GM21786 (cell line): ENCODE measurements at regions not wholly inside any gene's neighbourhood (a gene's known extent, or its start where the extent isn't known, plus 50 kb on each side); places are given as distances from the start of the nearest gene placed in this dataset.
"Not testable (repeated sequence)": the region's sequence is repeated elsewhere in the genome, so short reads cannot be mapped to it uniquely, and the experiment has no call there.

Experiments
- ATAC-seq: cut with Tn5 transposase; IDR thresholded peaks from one replicate; pipeline ENCODE4 v1.9.1; 2021; ENCODE audit not compliant: unreplicated experiment

GRCh38 chr2:76697439-76697838, 824.7 kb downstream of the LRRTM4 start:
- ATAC-seq: not testable (repeated sequence)

DNA sequence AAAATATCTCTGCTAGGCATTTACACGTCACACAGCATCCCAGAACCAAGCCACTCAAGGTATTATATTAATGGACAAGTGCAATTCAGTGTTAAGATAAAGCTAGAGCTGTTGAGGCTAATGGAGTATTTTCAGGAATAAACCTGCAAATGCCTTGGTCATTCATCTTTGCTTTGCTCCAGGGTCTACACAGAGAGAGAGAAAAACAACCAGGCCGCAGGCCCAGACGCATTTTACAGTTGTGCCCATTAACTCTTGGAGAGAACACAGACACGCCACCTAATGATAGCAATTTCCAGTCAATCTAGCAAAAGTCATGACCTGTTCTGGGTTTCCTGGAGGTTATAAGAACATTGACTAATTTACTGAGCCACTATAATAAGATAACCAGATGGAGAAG, 829.3 kb downstream of the LRRTM4 start:
- ATAC-seq: no peak

- no peak for ATAC-seq
Measured at GRCh38 chr2:76688732-76689131, 833.4 kb downstream of the LRRTM4 start.

DNA sequence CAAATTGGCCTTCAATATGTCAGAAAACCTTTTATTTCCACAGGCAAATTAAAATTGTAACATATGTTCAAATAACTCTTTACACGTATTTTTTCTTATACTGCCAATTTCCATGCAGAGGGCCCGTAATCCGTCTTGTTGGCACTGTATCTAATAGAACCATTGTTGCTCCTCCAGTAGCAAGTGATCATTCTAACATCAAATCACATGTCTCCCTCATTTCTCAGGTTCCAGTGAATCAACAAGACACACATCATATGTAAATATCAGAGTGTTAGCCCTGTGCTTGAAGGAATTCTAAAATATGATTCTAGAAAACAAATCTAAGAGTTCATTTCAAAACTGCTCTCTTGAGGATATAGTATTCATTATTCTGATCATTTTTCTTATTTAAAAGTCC, 834.3 kb downstream of the LRRTM4 start:
- no peak for ATAC-seq

DNA sequence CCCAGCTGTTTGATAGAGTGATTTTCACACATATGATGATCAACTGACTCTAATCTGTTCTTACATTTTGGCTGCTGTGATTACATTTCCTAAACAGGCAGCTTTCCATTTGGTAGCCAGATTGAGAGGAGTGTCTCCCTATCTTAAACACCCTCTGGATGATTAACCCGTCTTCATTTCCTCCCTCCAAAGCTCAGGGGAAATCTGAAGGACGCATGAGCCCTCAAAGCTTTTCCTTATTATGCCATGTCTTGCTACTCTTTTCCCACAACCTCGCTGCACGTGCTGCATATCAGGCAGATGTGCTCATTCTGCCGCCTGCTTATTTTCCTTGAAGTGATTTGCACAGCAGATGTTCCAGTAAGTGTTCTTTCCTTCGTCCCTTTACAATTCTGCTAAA, 837.4 kb downstream of the LRRTM4 start:
- ATAC-seq: no peak

GRCh38 chr2:76679025-76679396, 843.2 kb downstream of the LRRTM4 start:
- ATAC-seq: no peak

DNA sequence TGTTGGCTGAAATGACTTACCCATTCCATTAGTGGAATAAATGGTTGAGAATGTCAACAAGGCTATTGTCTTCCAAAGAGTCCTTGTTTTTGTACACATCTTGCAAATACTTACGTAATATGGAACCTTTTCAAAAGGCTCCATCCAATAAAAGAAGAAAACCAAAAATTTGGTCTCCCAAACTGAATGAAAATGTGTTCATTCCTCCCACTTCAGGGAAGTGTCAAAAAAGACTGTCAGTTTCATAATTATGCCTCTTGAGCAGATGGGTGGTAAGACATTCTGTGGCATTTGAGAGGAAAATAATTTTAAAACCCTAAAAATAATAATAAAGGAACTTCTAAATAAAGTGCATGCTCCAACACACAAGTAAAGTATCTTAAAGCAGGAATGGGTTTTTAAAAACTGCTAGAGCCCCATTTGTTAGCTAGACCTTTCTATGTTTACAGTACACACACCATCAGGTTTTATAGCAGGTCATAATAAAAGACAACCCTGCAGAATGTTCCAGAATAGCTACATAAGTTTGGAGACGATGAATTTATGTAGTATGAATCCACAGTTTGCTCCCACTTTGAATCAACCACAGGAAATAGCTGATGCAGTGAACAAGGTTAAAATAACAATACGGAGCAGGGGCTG, 843.7 kb downstream of the LRRTM4 start:
- ATAC-seq: no peak

DNA sequence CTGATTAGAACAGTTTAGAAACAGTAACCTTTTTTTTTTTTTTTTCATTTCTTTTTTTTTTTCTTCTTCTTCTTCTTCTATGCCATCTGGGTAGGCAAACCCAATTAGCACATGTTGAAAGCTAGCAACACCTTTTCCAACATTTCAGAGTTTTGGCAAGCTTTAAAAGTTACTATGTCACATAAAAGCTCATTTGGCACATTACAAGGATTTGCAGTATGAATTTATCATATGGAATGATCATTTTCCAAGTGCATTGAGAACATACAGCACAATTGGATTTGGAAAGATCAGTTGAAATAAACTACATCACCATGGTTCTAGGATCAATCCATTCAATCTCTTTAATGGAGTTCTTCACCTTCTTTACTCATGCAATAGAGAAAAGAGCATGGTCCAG, 847.0 kb downstream of the LRRTM4 start:
- ATAC-seq: no peak

GRCh38 chr2:76672798-76673197, 849.4 kb downstream of the LRRTM4 start:
- no peak for ATAC-seq

DNA sequence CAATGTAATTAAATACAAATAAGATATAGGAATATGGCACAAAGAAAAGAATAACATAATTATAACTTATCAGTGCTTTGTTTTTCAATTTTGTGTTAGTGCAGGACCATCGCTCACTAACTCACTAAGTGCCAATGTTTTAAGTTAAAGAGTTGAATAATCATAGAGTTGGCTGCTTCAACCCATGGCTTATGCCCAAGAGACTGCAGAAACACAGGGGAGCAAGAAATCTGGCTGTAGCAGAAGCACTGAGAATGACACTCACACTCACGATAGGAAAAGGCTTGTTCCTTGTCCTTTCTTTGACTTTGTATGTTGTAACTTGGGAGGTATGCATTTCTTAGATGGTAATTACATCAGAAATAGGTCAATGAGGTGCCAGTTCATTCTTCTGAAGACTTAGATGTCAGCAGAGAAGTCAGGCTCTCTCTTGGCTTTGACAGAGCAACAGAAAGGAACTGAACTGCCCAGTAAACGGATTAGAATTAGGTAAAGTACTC, 852.2 kb downstream of the LRRTM4 start:
- no peak for ATAC-seq

DNA sequence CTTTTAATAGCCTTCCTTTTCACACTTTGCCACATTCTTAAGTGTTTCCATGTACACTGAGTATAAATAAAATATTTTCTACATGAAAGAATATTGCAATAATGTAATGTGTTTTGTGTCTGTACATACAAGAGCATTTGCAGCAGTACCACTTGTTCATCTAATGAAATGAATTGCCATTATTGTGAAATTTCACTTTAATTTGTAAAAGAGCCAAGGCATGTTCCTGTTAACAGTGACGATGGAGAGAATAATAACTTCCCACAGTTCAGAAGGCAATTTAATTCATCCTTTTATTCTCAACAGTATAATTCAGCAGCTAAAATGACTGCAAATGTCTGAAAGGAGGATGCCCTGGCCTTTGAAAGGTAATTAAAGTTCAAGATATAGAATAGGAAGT, 853.9 kb downstream of the LRRTM4 start:
- ATAC-seq: no peak

- no peak for ATAC-seq
Measured at GRCh38 chr2:76667821-76668271, 854.3 kb downstream of the LRRTM4 start.

DNA sequence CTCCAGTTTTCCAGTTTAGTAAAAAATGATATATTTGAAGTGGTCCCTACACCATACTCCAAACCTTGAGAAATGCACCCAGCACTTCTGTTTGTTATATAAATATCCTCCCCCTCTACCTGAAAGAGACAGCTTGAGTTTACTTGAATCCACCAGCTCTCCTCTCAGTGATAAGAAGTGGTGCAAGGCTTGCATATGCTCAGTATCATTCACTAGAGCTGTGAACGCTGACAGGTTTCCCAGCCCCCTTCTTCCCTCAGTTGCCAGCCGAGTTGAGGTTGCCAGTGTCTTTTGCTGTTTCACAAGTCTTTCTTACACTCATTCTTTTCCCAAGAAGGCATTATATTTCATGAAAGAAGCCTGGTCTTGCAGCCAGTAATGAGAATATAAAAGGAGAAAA, 880.0 kb downstream of the LRRTM4 start:
- no peak for ATAC-seq

GRCh38 chr2:76641506-76641905, 880.7 kb downstream of the LRRTM4 start:
- no peak for ATAC-seq

DNA sequence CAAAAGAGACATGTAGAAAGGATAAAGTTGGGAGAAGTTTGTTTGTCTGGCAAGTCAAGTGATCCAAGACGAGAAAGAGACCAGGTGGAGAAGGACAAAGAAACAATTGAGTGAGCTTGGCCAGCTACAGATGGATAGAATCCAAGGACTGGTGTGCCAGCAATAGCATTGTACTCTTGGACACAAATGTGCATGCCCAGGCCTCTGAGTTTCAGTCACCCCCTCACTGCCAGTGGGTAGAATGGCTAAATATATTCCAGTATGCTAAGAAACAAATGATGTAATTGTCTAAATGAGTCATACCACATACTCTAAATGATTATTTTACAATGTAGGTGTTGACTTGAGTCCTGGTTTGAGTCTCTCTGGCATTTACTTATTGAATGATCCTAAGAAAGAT, 881.3 kb downstream of the LRRTM4 start:
- ATAC-seq: no peak

- no peak for ATAC-seq
Measured at GRCh38 chr2:76639171-76639680, 883.0 kb downstream of the LRRTM4 start.

DNA sequence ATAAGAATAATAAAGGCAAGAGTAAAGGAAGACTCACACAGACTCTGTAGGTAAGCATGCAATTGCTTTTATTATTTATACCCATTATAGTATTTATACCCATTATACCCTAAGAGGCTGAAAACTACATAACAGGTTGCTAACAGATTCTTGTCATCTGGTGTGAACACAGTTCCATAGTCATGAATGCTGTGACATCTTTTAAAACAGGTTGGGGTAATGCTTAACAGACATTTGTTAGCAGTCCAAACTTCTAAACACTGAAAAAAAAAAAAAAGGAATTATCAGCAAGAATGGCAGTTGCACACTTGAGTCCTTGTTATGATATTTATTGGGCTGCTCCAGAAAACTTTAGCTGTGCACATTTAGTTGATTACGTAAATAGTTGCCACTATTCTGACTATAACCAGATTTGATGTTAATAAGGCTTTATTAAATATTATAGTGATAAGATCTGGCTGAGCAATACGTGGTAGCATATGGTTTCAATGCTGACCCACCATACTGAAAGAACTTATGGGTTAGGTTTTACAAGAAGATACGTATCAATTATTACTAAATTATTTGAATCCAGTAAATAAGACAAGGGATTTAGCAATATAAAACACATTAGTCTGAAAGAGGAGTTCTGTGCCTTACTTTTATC, 888.8 kb downstream of the LRRTM4 start:
- no peak for ATAC-seq

DNA sequence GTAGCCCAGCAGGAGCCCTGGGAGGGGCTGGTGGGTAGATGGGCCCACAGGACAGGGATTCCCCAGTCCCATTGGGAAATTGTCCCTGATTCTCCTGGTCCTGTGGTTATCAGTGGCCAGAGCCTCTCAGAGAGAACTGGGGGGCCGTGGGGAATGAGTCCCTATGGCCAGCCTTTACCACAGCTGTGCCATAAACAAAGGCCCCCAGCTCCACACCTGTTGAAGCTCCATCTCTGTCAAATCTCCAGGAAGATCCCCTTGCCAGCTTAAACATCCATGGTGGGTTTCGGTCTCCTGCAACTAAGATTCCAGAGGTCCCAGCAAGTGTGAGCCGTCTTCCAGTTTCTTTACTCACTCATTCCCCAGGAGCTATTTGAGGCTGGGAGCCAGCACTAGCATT, 897.1 kb downstream of the LRRTM4 start:
- ATAC-seq: no peak

DNA sequence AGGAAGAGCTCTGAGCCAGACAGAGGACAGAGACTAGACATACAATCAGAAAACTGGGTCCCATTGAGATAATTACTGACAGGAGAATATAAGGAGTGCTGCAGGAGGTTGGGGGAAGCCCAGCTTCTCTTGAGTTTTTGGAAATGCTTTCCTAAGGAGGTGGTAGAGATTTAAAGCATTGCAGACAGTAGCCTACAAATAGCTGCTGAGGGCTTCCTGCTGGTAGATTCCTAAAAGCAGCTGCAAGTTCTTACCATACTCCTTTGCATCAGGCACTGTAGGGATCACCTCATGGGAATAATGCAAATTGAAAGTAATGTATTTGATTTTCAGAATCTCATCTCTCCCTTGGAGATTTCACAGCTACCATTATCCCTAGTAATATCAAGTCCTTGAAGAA, 902.6 kb upstream of the GCFC2 start:
- ATAC-seq: no peak

DNA sequence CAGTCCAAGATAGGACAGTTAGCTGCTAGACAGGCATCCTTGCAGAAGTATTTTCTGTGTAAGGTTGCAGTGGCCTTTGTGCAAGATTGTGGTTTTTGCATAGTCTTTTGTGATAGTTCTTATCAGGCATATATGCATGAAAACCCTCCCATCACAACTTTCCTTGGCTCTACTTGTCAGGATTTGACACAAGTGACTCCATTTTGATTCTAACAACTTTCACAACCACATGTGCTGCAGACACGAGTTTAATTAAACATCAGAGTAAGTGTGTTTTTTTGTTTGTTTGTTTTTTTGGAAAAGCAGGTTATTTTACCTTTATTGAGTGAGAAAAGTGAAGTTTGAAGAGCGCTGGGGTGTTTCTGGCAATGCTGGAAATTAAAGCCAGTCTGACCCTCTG, 902.0 kb upstream of the GCFC2 start:
- ATAC-seq: no peak

- no peak for ATAC-seq
Measured at GRCh38 chr2:76610451-76610850, 899.7 kb upstream of the GCFC2 start.

DNA sequence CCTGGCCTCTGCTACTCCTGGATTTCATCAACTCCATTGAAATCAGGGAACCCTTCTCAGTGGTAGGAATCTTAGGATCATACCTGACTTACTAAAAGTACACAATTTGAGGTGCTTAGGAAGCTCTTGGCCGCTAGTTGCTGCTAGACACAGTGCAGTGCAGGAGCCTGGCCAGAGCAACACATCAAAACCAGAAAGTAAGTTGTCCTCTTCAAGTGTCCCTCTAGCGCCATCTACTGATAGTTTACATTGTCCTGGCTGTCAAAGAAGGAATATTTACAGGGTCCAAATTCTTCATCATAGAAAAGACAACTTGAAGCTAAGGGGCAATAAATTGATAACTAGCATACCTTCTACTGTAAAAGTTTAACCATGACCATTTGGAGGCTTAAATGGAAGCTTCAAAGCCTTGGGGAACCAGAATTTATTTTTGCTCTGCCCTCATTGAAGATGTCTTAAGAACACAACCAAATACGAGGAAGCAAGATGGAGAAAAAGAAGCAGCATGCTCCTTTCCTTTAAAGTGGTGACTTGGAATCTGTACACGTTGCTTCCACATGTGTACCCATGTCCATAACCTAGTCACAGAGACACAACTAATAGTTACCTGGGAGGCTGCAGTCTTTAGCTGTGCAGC, 889.1 kb upstream of the GCFC2 start:
- ATAC-seq: peak; percentile 99
